ENCODE measurements at regions not wholly inside any gene's neighbourhood (a gene's known extent, or its start where the extent isn't known, plus 50 kb on each side); places are given as distances from the start of the nearest gene placed in this dataset.

DNA sequence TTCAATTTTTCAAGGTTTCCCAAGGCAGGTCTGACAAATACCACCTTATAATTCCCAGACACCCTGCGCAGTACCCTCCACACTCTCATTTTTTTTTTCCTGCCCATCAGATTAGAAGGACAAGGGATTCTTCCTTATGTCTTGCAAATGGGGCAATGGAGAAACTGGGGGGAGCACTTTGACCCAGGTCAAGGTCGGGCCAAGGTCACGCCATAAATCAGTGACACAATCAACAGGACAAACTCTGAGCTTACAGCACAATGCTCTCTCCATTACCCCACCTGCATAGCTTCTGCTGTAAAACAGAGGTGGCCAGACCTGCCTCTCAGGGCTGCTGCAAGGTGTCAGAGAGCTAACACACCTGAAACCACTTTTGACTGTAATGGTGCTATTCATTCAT lies 254.4 kb upstream of the ZMIZ1 start:
- TF ChIP-seq CTCF (conservative IDR thresholded peaks at IDR 0.05) (no peak), EZH2 (IDR thresholded peaks at IDR 0.05; ENCODE audit: low read depth) (no peak)

Data from PC-9 (cell line).